ENCODE measurements at regions not wholly inside any gene's neighbourhood (a gene's known extent, or its start where the extent isn't known, plus 50 kb on each side); places are given as distances from the start of the nearest gene placed in this dataset.

DNA sequence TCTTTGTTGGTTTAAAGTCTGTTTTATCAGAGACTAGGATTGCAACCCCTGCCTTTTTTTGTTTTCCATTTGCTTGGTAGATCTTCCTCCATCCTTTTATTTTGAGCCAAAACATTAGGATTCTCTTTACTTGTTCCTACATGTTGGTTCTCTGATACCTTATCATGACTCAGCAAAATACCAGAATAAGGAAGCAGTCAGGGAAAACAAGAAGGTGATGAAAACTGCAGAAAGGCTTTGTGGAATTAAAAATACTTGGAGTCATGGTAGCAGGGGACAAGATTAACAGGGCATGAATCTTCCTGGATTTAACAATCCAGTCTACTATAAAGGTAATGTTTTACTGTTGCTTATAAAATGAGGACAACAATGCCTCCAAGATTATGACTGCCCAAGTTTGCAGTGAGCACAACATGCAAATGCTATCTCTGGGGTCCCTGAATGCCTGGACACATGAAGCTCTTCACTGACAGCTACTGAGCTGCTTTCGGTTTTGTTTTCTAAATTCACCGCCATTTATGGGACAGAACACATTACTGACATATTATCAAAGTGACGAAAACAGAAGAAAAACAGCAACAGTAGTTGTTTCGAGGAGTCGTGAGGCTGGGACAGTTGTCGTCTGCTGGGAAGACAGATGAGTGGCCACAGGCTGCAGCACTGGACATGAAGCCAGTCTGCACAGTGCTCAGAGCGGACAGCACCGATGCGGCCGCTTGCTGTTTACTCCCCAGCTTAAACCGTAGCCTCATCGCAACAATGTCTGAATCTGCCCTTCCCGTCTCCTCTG lies 174.5 kb upstream of the DKK2 start:
- TF ChIP-seq NCOA1 (IDR thresholded peaks at IDR 0.05; ENCODE audit: low read depth) = no peak
- TF ChIP-seq POLR2A (conservative IDR thresholded peaks at IDR 0.05) = no peak
- TF ChIP-seq, protein P1, sequence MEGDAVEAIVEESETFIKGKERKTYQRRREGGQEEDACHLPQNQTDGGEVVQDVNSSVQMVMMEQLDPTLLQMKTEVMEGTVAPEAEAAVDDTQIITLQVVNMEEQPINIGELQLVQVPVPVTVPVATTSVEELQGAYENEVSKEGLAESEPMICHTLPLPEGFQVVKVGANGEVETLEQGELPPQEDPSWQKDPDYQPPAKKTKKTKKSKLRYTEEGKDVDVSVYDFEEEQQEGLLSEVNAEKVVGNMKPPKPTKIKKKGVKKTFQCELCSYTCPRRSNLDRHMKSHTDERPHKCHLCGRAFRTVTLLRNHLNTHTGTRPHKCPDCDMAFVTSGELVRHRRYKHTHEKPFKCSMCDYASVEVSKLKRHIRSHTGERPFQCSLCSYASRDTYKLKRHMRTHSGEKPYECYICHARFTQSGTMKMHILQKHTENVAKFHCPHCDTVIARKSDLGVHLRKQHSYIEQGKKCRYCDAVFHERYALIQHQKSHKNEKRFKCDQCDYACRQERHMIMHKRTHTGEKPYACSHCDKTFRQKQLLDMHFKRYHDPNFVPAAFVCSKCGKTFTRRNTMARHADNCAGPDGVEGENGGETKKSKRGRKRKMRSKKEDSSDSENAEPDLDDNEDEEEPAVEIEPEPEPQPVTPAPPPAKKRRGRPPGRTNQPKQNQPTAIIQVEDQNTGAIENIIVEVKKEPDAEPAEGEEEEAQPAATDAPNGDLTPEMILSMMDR (IDR thresholded peaks at IDR 0.05 in 2 of 3, conservative IDR thresholded peaks at IDR 0.05 in 1 of 3; ENCODE audit: insufficient read depth in 2 of 3, low read depth in 1 of 3, low read length in 3 of 3) = no peak
- TF ChIP-seq, protein P2, sequence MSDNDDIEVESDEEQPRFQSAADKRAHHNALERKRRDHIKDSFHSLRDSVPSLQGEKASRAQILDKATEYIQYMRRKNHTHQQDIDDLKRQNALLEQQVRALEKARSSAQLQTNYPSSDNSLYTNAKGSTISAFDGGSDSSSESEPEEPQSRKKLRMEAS (CRISPR knock-in tag; IDR thresholded peaks at IDR 0.05) = no peak
- TF ChIP-seq, protein P3, sequence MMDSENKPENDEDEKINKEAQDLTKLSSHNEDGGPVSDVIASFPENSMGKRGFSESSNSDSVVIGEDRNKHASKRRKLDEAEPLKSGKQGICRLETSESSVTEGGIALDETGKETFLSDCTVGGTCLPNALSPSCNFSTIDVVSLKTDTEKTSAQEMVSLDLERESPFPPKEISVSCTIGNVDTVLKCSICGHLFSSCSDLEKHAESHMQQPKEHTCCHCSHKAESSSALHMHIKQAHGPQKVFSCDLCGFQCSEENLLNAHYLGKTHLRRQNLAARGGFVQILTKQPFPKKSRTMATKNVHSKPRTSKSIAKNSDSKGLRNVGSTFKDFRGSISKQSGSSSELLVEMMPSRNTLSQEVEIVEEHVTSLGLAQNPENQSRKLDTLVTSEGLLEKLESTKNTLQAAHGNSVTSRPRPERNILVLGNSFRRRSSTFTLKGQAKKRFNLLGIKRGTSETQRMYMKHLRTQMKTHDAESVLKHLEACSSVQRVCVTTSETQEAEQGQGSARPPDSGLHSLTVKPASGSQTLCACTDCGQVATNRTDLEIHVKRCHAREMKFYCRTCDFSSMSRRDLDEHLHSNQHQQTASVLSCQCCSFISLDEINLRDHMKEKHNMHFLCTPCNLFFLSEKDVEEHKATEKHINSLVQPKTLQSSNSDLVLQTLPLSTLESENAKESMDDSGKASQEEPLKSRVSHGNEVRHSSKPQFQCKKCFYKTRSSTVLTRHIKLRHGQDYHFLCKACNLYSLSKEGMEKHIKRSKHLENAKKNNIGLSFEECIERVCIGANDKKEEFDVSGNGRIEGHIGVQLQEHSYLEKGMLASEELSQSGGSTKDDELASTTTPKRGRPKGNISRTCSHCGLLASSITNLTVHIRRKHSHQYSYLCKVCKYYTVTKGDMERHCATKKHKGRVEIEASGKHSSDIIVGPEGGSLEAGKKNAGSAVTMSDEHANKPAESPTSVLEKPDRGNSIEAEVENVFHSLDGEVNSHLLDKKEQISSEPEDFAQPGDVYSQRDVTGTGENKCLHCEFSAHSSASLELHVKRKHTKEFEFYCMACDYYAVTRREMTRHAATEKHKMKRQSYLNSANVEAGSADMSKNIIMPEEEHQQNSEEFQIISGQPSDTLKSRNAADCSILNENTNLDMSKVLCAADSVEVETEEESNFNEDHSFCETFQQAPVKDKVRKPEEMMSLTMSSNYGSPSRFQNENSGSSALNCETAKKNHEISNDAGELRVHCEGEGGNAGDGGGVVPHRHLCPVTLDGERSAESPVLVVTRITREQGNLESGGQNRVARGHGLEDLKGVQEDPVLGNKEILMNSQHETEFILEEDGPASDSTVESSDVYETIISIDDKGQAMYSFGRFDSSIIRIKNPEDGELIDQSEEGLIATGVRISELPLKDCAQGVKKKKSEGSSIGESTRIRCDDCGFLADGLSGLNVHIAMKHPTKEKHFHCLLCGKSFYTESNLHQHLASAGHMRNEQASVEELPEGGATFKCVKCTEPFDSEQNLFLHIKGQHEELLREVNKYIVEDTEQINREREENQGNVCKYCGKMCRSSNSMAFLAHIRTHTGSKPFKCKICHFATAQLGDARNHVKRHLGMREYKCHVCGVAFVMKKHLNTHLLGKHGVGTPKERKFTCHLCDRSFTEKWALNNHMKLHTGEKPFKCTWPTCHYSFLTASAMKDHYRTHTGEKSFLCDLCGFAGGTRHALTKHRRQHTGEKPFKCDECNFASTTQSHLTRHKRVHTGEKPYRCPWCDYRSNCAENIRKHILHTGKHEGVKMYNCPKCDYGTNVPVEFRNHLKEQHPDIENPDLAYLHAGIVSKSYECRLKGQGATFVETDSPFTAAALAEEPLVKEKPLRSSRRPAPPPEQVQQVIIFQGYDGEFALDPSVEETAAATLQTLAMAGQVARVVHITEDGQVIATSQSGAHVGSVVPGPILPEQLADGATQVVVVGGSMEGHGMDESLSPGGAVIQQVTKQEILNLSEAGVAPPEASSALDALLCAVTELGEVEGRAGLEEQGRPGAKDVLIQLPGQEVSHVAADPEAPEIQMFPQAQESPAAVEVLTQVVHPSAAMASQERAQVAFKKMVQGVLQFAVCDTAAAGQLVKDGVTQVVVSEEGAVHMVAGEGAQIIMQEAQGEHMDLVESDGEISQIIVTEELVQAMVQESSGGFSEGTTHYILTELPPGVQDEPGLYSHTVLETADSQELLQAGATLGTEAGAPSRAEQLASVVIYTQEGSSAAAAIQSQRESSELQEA (IDR thresholded peaks at IDR 0.05; ENCODE audit: low read depth) = no peak
- no peak for TF ChIP-seq ZNF785 (CRISPR knock-in tag; IDR thresholded peaks at IDR 0.05)
- TF ChIP-seq, protein P4, sequence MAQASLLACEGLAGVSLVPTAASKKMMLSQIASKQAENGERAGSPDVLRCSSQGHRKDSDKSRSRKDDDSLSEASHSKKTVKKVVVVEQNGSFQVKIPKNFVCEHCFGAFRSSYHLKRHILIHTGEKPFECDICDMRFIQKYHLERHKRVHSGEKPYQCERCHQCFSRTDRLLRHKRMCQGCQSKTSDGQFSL (CRISPR knock-in tag; IDR thresholded peaks at IDR 0.05) = no peak
- TF ChIP-seq, protein P4 (tag; IDR thresholded peaks at IDR 0.05) = no peak
- TF ChIP-seq ZEB2 (IDR thresholded peaks at IDR 0.05) = no peak
- TF ChIP-seq, protein P5, sequence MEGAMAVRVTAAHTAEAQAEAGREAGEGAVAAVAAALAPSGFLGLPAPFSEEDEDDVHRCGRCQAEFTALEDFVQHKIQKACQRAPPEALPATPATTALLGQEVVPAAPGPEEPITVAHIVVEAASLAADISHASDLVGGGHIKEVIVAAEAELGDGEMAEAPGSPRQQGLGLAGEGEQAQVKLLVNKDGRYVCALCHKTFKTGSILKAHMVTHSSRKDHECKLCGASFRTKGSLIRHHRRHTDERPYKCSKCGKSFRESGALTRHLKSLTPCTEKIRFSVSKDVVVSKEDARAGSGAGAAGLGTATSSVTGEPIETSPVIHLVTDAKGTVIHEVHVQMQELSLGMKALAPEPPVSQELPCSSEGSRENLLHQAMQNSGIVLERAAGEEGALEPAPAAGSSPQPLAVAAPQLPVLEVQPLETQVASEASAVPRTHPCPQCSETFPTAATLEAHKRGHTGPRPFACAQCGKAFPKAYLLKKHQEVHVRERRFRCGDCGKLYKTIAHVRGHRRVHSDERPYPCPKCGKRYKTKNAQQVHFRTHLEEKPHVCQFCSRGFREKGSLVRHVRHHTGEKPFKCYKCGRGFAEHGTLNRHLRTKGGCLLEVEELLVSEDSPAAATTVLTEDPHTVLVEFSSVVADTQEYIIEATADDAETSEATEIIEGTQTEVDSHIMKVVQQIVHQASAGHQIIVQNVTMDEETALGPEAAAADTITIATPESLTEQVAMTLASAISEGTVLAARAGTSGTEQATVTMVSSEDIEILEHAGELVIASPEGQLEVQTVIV (CRISPR knock-in tag; IDR thresholded peaks at IDR 0.05; ENCODE audit: borderline replicate concordance) = no peak
- TF ChIP-seq, protein P6, sequence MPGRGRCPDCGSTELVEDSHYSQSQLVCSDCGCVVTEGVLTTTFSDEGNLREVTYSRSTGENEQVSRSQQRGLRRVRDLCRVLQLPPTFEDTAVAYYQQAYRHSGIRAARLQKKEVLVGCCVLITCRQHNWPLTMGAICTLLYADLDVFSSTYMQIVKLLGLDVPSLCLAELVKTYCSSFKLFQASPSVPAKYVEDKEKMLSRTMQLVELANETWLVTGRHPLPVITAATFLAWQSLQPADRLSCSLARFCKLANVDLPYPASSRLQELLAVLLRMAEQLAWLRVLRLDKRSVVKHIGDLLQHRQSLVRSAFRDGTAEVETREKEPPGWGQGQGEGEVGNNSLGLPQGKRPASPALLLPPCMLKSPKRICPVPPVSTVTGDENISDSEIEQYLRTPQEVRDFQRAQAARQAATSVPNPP (IDR thresholded peaks at IDR 0.05; ENCODE audit: borderline replicate concordance, insufficient read depth, insufficient read length) = no peak
- TF ChIP-seq ZNF431 (CRISPR knock-in tag; IDR thresholded peaks at IDR 0.05) = no peak
- no peak for TF ChIP-seq SIRT6 (IDR thresholded peaks at IDR 0.05; ENCODE audit: low read depth, low read length)
- TF ChIP-seq TCF7L2 (IDR thresholded peaks at IDR 0.05; ENCODE audit: low read depth, low read length) = no peak
- no peak for TF ChIP-seq TARDBP (IDR thresholded peaks at IDR 0.05)

Measured in K562 (cell line).